ENCODE measurements at regions not wholly inside any gene's neighbourhood (a gene's known extent, or its start where the extent isn't known, plus 50 kb on each side); places are given as distances from the start of the nearest gene placed in this dataset.

DNA sequence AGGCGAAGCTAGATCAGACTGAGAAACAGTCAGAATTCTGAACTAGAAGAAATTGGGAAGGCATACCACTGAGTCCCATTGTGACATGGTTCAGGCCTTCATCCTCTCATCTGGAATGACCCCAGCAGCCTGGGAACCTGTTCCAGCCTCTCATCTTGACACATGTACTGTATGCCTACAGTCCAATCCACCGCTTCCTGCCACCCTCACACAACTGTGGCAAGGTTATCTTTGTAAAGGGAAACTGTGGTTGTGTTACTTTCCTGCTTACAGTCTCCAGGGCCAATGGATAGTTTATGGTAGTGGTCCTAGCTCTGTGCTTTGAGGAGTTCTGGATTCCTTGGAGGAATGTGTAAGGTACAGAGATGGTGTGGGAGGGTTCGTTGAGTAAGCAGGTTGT, 296.9 kb upstream of the TRIB2 start:
- H4K20me1 ChIP-seq (replicated peaks; ENCODE audit: control insufficient read depth, extremely low read depth, insufficient read depth, low read length): no peaks in the 10 kb centered on the region
- intact Hi-C loops (cut with micrococcal nuclease): no loop called here
- no peak overlapping the region for H3K27ac ChIP-seq (ENCODE audit: insufficient read depth, low read depth, low read length)
- BruUV-seq (replicated peaks): no TSS peak
- TF ChIP-seq EZH2 (IDR thresholded peaks at IDR 0.05; ENCODE audit: borderline replicate concordance, low read depth, low read length, severe bottlenecking) (no peak), JUN (IDR thresholded peaks at IDR 0.05; ENCODE audit: borderline replicate concordance, insufficient read depth, insufficient read length, low read depth) (no peak), FOS (IDR thresholded peaks at IDR 0.05; ENCODE audit: borderline replicate concordance, insufficient read depth, low read length) (no peak), POLR2AphosphoS5 (IDR thresholded peaks at IDR 0.05; ENCODE audit: insufficient read depth, low read depth, low read length) (no peak), MYC (IDR thresholded peaks at IDR 0.05; ENCODE audit: low read depth, low read length) (no peak), POLR2A (IDR thresholded peaks at IDR 0.05; ENCODE audit: low read depth, low read length) (no peak), GATA2 (IDR thresholded peaks at IDR 0.05; ENCODE audit: insufficient read depth, insufficient read length, low read depth, low read length) (no peak)
- TF ChIP-seq, protein P1, sequence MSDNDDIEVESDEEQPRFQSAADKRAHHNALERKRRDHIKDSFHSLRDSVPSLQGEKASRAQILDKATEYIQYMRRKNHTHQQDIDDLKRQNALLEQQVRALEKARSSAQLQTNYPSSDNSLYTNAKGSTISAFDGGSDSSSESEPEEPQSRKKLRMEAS (IDR thresholded peaks at IDR 0.05; ENCODE audit: insufficient read depth, insufficient read length): no peak
- TF ChIP-seq, protein P2, sequence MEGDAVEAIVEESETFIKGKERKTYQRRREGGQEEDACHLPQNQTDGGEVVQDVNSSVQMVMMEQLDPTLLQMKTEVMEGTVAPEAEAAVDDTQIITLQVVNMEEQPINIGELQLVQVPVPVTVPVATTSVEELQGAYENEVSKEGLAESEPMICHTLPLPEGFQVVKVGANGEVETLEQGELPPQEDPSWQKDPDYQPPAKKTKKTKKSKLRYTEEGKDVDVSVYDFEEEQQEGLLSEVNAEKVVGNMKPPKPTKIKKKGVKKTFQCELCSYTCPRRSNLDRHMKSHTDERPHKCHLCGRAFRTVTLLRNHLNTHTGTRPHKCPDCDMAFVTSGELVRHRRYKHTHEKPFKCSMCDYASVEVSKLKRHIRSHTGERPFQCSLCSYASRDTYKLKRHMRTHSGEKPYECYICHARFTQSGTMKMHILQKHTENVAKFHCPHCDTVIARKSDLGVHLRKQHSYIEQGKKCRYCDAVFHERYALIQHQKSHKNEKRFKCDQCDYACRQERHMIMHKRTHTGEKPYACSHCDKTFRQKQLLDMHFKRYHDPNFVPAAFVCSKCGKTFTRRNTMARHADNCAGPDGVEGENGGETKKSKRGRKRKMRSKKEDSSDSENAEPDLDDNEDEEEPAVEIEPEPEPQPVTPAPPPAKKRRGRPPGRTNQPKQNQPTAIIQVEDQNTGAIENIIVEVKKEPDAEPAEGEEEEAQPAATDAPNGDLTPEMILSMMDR (IDR thresholded peaks at IDR 0.05; ENCODE audit: extremely low read depth in 1 of 2, insufficient read depth in 1 of 2, low read depth in 1 of 2, low read length in 2 of 2): no peak
- H3K9me1 ChIP-seq (replicated peaks; ENCODE audit: control insufficient read depth, extremely low read depth, insufficient read depth, low read length): no peaks in the 10 kb centered on the region
- DNase-seq (ENCODE audit: low read depth, low spot score) (no peak), FAIRE-seq (no peak)
- no peak overlapping the region for H2AFZ ChIP-seq (ENCODE audit: low read depth, low read length)
- ChIA-PET CTCF (interaction anchor here (1.8 to 3.1 kb wide), 2 partner anchors 297 to 587 kb away, joined by 7 to 8 read pairs; partner anchors contain the start of gene TRIB2), POLR2A (no interaction called here)
- no peaks in the 10 kb centered on the region for H3K4me1 ChIP-seq (ENCODE audit: control insufficient read depth, extremely low read depth, insufficient read depth, low read length)
- no peaks in the 10 kb centered on the region for H3K79me2 ChIP-seq (ENCODE audit: control insufficient read depth, insufficient read depth, low read length)
- no peaks in the 10 kb centered on the region for H3K27me3 ChIP-seq (ENCODE audit: control insufficient read depth in 2 of 2, insufficient read depth in 2 of 2, low read length in 2 of 2)
- no peaks in the 10 kb centered on the region for H3K9me3 ChIP-seq (replicated peaks; ENCODE audit: control insufficient read depth, insufficient read depth, low read length)
- no peak overlapping the region for H3K4me2 ChIP-seq (ENCODE audit: insufficient read depth, low read length)
- no peak overlapping the region for H3K4me3 ChIP-seq (replicated peaks in 1 of 3; ENCODE audit: insufficient read depth in 1 of 3, low read depth in 1 of 3, low read length in 3 of 3)
- H3K36me3 ChIP-seq (ENCODE audit: control insufficient read depth in 2 of 2, extremely low read depth in 1 of 2, insufficient read depth in 2 of 2, low read length in 2 of 2): no peaks in the 10 kb centered on the region
- dilution Hi-C loops (cut with MboI; ENCODE audit: extremely low pct_ligation_motif_present, low sequenced_read_pairs): no loop called here
- H3K9ac ChIP-seq (replicated peaks; ENCODE audit: extremely low read depth, insufficient read depth, low read length): no peak overlapping the region

All from endothelial cell of umbilical vein (primary cell).